ENCODE measurements at regions not wholly inside any gene's neighbourhood (a gene's known extent, or its start where the extent isn't known, plus 50 kb on each side); places are given as distances from the start of the nearest gene placed in this dataset.

- TF ChIP-seq POLR2A (IDR thresholded peaks at IDR 0.05; ENCODE audit: low read length) (no peak), GATA1 (IDR thresholded peaks at IDR 0.05; ENCODE audit: low read depth, low read length) (no peak)
Observed at GRCh38 chr2:172287605-172288315, 139.6 kb upstream of the ITGA6 start.
